WI38 (cell line): ENCODE measurements at regions not wholly inside any gene's neighbourhood (a gene's known extent, or its start where the extent isn't known, plus 50 kb on each side); places are given as distances from the start of the nearest gene placed in this dataset.

Experiments used
- H3K4me3 ChIP-seq: 2 replicates; pipeline ENCODE4 v1.5.1; 2011; ENCODE audit warnings: low read depth, mild to moderate bottlenecking, control low read depth, low read length
- TF ChIP-seq, protein P1 (sequence below): IDR thresholded peaks from 2 replicates; pipeline ENCODE4 v1.5.1; 2012; ENCODE audit warnings: low read depth, mild to moderate bottlenecking, control low read depth, low read length

DNA sequence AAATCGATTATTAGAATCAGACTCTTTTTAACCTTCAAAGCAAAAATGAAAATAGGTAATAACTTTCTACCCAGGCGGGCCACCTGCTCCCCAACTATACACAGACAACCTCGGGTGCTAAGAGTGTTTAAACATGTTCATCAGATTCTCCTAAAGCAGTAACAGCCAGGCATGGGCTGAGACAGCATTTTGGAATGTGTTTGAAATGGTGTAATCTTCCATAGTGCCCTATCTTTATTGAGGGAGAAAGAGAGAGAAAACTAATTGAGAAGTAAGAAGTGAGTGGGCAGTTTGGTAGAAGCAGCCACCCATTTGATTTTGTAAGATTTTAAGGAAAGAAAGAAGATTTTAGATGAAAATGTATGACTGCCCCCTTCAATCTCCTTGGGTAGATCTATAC, 196.1 kb upstream of the CTAGE1 start:
- H3K4me3 ChIP-seq = no peak overlapping the region
- TF ChIP-seq, protein P1, sequence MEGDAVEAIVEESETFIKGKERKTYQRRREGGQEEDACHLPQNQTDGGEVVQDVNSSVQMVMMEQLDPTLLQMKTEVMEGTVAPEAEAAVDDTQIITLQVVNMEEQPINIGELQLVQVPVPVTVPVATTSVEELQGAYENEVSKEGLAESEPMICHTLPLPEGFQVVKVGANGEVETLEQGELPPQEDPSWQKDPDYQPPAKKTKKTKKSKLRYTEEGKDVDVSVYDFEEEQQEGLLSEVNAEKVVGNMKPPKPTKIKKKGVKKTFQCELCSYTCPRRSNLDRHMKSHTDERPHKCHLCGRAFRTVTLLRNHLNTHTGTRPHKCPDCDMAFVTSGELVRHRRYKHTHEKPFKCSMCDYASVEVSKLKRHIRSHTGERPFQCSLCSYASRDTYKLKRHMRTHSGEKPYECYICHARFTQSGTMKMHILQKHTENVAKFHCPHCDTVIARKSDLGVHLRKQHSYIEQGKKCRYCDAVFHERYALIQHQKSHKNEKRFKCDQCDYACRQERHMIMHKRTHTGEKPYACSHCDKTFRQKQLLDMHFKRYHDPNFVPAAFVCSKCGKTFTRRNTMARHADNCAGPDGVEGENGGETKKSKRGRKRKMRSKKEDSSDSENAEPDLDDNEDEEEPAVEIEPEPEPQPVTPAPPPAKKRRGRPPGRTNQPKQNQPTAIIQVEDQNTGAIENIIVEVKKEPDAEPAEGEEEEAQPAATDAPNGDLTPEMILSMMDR = no peak

DNA sequence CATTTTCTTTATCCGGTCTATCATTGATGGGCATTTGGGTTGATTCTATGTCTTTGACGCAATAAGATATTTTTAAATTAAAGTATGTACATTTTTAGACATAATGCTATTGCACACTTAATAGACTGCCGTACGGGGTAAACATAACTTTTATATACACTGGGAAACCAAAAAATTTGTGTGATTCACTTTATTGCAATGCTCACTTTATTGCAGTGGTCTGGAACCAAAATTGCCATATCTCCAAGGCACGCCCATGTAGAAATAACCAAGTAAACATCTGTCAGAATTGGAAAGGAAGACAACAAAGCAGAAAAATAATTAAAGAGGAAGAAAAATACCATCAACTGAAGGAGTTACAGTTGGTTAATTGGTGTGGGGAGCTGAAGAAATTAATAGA, 205.8 kb upstream of the CTAGE1 start:
- TF ChIP-seq, protein P1 = no peak
- no peak overlapping the region for H3K4me3 ChIP-seq

DNA sequence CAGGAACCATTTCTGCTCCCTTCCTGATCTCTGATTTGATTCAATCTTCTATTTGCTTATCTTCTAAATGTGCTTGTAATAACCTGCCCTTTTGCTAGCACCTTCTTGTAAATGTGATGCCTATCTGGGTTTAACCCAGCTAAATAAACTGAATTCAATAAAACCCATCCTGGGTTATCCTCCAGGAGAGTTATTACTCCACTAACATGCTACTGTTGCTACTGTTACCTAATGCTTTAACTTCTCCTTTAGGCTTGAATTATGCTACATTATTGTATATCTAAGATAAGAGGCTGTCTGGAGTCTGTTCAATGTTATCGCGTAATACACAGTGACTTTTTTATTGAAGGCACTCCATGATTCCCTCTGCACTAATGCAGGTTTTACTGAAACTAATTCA, 206.5 kb upstream of the CTAGE1 start:
- TF ChIP-seq, protein P1 = no peak
- no peak overlapping the region for H3K4me3 ChIP-seq

DNA sequence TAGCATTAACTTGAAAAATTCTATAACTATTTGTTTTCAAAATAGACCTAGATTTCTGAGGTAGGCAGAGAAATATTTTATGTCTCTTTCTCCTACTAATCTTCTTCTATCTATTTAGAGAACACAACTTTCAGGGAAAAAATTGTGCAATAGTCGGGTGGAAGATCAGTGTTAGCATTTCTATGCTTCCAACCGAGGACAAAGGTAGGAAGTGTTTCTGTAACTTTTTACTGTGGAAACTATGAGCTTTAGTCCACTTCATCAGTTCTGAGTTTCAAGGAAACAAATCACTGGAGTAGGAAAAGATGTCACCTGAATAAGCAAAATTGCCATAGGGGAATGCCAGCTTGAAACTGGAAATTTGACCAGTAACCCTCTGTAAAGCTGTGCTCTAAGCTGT, 207.7 kb upstream of the CTAGE1 start:
- no peak overlapping the region for H3K4me3 ChIP-seq
- TF ChIP-seq, protein P1 = no peak

DNA sequence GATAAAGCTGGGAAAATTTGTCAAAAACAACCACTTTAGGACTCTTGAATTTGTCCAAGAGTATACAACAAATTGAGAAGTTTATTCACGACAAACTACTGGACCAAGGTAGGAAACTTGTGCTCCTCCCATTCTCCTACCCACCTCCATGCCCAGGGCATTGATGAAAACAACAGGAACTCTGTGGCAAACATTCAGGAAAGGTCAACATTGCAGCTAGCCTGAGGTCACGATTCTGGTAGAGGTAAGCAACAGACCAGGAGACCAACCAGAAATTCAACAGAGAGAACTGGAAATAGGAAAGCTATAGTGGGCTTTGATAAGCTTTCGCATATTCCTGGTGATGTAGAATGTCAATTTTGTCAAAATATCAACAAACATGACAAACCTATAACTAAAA, 209.1 kb upstream of the CTAGE1 start:
- H3K4me3 ChIP-seq = no peak overlapping the region
- TF ChIP-seq, protein P1 = no peak

DNA sequence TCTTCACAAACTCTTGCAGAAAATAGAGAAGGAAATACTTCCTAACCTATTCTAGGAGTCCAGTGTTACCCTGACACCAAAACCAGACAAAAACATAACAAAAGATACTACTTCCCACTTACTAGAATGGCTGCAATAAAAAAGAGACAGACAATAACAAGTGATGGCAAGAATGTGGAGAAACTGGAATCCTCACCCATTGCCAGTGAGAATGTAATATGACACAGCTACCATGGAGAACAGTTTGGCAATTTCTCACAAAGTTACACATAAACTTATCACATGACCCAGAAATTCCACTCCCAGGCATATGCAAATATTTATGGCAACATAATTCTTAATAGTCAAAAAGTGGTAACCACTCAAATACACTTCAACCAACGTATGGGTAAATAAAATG, 209.8 kb upstream of the CTAGE1 start:
- no peak overlapping the region for H3K4me3 ChIP-seq
- TF ChIP-seq, protein P1 = no peak

DNA sequence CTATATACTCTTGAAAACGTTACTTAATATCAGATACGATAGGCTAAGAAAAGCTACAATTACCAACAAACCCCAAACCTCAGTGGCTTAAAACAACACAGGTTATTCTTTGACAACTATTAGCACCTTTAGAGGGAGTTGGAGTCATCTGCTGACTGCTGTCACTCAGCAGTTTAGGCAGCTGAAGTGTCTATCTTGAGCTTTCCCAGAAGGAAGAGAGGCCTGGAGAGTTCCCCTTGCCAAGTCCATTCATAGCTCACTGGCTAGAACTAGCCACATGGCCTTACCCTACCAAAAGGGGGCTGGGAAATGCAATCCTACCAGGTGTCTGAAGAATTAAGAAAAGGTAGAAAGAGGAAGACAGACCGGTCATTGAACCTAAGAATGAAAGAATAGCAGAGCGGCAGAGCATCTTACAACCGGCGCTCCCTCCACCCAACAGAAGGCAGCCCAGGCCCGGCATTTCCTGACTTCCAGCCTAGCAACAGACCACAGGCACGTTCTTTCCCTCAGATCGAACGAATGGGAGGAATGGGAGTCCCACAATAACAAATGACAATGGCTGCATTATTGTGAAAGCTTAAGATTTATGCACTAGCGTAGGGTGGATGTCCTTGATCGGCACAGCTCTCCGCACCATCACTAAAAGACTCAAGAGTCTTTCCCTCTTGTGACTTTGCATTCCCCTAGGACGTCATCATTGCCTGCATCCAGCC, 211.2 kb upstream of the CTAGE1 start:
- no peak overlapping the region for H3K4me3 ChIP-seq
- TF ChIP-seq, protein P1 = no peak
